Vagina (tissue), 2 donors: ENCODE measurements at regions not wholly inside any gene's neighbourhood (a gene's known extent, or its start where the extent isn't known, plus 50 kb on each side); places are given as distances from the start of the nearest gene placed in this dataset.

Experiments
- DNase-seq, 2 donors: peaks; one replicate each; pipeline ENCODE4 v3.0.0-alpha.2; 2017; ENCODE audit errors: extremely low spot score in 2 of 2
- H3K27ac ChIP-seq: fragments of 200-600 bp; sonication (generic); one replicate; pipeline ENCODE4 v1.5.1; 2019
- H3K27me3 ChIP-seq: fragments of 200-600 bp; sonication (generic); one replicate; pipeline ENCODE4 v1.5.1; 2019
- H3K36me3 ChIP-seq, 2 donors: fragments of 200-600 bp; sonication (generic); one replicate each; pipeline ENCODE4 v1.5.1; 2017 to 2019
- H3K4me1 ChIP-seq: fragments of 200-600 bp; sonication (generic); one replicate; pipeline ENCODE4 v1.5.1; 2019
- H3K4me3 ChIP-seq, 2 donors: fragments of 200-600 bp; sonication (generic); 1 replicate in 1 of 2; 2 replicates in 1 of 2; pipeline ENCODE4 v1.5.1; 2016 to 2019
- H3K9me3 ChIP-seq: fragments of 200-600 bp; sonication (generic); one replicate; pipeline ENCODE4 v1.5.1; 2019
- POLR2A ChIP-seq, 2 donors: fragments of 450-650 bp; IDR thresholded peaks; one replicate each; pipeline ENCODE4 v1.6.1; 2017; ENCODE audit warnings: antibody characterized with exemption in 2 of 2, mild to moderate bottlenecking in 2 of 2, moderate library complexity in 2 of 2
- POLR2AphosphoS5 ChIP-seq, 2 donors: sonication (generic); formaldehyde crosslinking; IDR thresholded peaks; one replicate each; pipeline ENCODE4 v1.9.0; 2017; ENCODE audit warnings: antibody characterized with exemption in 2 of 2, mild to moderate bottlenecking in 2 of 2, low read depth in 1 of 2; ENCODE audit not compliant: insufficient read depth in 1 of 2
- intact Hi-C: fragments of 100-400 bp; cut with DNase I; formaldehyde crosslinking; loops from one replicate; pipeline ENCODE4 v1.15.1; 2023
- TF ChIP-seq, protein P1 (sequence below), 3 experiments: fragments of 450-650 bp in 2 of 3; fragments of 200-600 bp in 1 of 3; sonication (generic) in 1 of 3; IDR thresholded peaks; one replicate each; pipeline ENCODE4 v1.5.1; 2017 to 2019; ENCODE audit warnings: antibody characterized with exemption in 3 of 3, mild to moderate bottlenecking in 2 of 3, moderate library complexity in 2 of 3

DNA sequence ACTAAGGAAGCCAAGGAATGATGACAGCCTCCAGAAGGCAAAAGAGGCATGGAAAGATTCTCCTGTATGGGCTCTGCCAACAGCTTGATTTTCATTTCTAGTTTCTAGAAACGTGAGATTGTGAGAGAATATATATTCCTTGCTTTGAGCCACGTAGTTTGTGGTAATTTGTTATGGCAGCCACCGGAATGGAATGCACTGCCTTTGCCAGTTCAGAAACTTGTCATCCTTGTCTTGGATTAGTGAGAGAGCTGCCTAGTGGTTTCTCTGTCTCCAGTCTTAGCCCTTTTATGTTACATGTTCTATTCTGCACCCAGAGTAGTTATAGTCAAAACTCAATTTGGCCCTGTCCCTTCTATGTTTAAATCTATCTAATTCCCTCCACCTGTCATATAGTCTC is 216.0 kb upstream of the PTGFR start:
- Histone ChIP-seq H3K27ac (no peak overlapping the region), H3K4me3 (no peak overlapping the region), H3K36me3 (no peaks in the 10 kb centered on the region), H3K9me3 (no peaks in the 10 kb centered on the region), H3K4me1 (no peaks in the 10 kb centered on the region), H3K27me3 (no peaks in the 10 kb centered on the region)
- intact Hi-C loops: no loop called here
- DNase-seq: no peak
- TF ChIP-seq, protein P1, sequence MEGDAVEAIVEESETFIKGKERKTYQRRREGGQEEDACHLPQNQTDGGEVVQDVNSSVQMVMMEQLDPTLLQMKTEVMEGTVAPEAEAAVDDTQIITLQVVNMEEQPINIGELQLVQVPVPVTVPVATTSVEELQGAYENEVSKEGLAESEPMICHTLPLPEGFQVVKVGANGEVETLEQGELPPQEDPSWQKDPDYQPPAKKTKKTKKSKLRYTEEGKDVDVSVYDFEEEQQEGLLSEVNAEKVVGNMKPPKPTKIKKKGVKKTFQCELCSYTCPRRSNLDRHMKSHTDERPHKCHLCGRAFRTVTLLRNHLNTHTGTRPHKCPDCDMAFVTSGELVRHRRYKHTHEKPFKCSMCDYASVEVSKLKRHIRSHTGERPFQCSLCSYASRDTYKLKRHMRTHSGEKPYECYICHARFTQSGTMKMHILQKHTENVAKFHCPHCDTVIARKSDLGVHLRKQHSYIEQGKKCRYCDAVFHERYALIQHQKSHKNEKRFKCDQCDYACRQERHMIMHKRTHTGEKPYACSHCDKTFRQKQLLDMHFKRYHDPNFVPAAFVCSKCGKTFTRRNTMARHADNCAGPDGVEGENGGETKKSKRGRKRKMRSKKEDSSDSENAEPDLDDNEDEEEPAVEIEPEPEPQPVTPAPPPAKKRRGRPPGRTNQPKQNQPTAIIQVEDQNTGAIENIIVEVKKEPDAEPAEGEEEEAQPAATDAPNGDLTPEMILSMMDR (IDR thresholded peaks at IDR 0.05): no peak
- TF ChIP-seq POLR2AphosphoS5 (IDR thresholded peaks at IDR 0.05; ENCODE audit: insufficient read depth in 1 of 2, low read depth in 1 of 2): no peak
- TF ChIP-seq POLR2A (IDR thresholded peaks at IDR 0.05): no peak

DNA sequence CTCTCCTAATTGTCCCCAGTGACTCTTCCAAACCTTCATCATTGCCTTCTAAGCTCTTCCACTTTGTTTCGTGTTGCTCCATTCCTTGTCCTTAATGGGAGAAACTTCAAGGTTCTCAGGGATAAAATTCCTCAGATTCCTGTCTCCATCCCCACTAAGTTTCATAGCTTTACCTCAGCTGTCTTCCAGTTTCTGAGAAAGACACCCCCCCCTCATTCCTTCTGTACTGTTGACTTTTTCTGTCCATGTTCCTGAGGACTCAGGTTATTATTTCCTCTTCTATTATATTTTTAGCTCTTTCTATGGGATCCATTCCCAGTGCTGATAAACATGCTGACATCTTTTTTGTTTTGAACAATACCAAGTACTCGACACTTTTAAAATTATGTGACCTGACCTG is 215.3 kb upstream of the PTGFR start:
- TF ChIP-seq POLR2AphosphoS5 (IDR thresholded peaks at IDR 0.05; ENCODE audit: insufficient read depth in 1 of 2, low read depth in 1 of 2) (no peak), POLR2A (IDR thresholded peaks at IDR 0.05) (no peak)
- TF ChIP-seq, protein P1 (IDR thresholded peaks at IDR 0.05): no peak
- H3K4me1 ChIP-seq: no peaks in the 10 kb centered on the region
- no peak for DNase-seq
- intact Hi-C loops: no loop called here
- no peaks in the 10 kb centered on the region for H3K9me3 ChIP-seq
- H3K27ac ChIP-seq: no peak overlapping the region
- H3K4me3 ChIP-seq: no peak overlapping the region
- H3K36me3 ChIP-seq: no peaks in the 10 kb centered on the region
- H3K27me3 ChIP-seq: no peaks in the 10 kb centered on the region

DNA sequence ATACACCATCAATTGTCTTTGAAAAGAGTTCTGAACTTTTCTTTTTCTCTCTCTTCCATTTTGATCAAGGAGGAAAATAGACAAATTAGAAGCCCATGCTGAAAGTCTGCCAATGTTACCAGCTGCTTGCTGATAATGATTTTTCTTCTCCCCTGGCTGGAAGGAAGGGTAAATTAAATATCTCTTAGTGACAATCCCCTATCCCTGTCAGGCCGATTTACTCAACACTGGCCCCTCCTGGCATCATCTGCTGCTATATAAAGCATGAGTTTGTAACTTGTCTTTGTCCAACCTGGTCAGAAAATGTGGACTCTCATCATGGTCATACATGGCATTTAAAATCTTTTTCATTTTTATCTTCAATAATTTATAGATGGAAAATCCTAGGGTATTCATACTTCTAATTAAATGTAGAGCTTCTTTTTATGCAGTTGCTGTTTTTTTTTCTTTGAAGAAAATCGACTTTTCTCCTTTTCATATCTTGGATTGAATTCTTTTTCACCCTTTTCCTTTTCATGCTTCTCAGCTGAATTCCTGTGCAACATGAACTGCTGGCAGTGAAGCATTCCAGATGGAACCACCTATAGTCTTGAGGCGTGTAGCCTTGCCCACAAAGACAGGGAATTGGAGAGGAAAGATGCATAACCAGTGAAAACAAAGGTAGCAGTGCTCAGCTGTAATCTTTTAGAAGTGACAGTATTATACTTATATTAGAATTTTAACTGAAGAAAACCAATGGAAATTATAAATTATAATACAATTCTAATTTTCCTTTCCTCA is 214.7 kb upstream of the PTGFR start:
- Histone ChIP-seq H3K27me3 (no peaks in the 10 kb centered on the region), H3K4me3 (no peak overlapping the region), H3K9me3 (no peaks in the 10 kb centered on the region), H3K27ac (no peak overlapping the region), H3K36me3 (no peaks in the 10 kb centered on the region), H3K4me1 (no peaks in the 10 kb centered on the region)
- DNase-seq: no peak
- intact Hi-C loops: loop anchor here (2.0 kb wide), 1 partner anchor 35 kb away; no protein-coding TSS in a partner anchor
- TF ChIP-seq POLR2AphosphoS5 (IDR thresholded peaks at IDR 0.05; ENCODE audit: insufficient read depth in 1 of 2, low read depth in 1 of 2) (no peak), POLR2A (IDR thresholded peaks at IDR 0.05) (no peak)
- TF ChIP-seq, protein P1 (IDR thresholded peaks at IDR 0.05): no peak

DNA sequence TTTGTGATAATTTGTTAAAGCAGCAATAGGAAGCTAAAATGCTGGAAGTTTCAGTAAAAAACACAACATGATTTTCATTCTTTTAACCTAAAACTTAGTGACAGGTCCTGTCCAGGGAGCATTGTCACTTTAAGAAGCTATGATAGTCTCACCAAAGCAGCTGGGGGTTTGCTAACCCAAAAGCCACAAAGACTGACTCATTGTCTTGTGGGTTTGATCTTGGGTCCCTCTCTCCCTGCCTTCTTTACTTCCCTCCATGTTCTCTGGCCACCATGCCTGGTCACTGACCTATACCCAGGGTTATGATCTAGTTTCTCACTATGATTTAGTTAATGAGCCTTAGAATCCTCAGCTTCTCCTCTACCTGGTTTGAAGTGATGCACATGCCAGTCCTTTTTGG is 213.5 kb upstream of the PTGFR start:
- H3K27me3 ChIP-seq: no peaks in the 10 kb centered on the region
- intact Hi-C loops: loop anchor here (2.0 kb wide), 1 partner anchor 34 kb away; no protein-coding TSS in a partner anchor
- no peak for DNase-seq
- H3K4me1 ChIP-seq: no peaks in the 10 kb centered on the region
- no peaks in the 10 kb centered on the region for H3K36me3 ChIP-seq
- H3K9me3 ChIP-seq: no peaks in the 10 kb centered on the region
- no peak overlapping the region for H3K27ac ChIP-seq
- TF ChIP-seq, protein P1 (IDR thresholded peaks at IDR 0.05): no peak
- TF ChIP-seq POLR2A (IDR thresholded peaks at IDR 0.05): no peak
- no peak for TF ChIP-seq POLR2AphosphoS5 (IDR thresholded peaks at IDR 0.05; ENCODE audit: insufficient read depth in 1 of 2, low read depth in 1 of 2)
- no peak overlapping the region for H3K4me3 ChIP-seq

DNA sequence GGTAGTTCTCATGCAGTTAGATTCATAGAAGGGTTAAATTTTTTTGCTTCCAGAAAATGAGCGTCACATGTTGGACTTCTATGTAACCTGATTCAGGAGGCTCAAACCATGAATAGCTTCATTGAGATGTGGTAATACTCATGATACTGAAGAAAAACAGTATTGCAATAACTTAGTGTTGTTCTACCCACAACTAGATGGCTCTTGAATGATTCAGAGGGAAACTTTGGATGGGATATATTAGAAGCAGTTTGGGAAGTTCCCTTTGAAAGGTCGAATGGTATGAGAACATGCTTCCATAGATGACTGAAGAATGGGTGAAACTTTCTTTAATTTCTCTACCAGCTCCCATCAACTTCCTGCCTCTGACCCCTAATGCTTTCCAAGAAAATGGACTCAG is 211.7 kb upstream of the PTGFR start:
- DNase-seq: no peak
- Histone ChIP-seq H3K9me3 (no peaks in the 10 kb centered on the region), H3K27ac (no peak overlapping the region), H3K27me3 (no peaks in the 10 kb centered on the region), H3K4me3 (no peak overlapping the region), H3K4me1 (no peaks in the 10 kb centered on the region), H3K36me3 (no peaks in the 10 kb centered on the region)
- intact Hi-C loops: no loop called here
- TF ChIP-seq, protein P1 (IDR thresholded peaks at IDR 0.05): no peak
- TF ChIP-seq POLR2A (IDR thresholded peaks at IDR 0.05) (no peak), POLR2AphosphoS5 (IDR thresholded peaks at IDR 0.05; ENCODE audit: insufficient read depth in 1 of 2, low read depth in 1 of 2) (no peak)
